ENCODE measurements at regions not wholly inside any gene's neighbourhood (a gene's known extent, or its start where the extent isn't known, plus 50 kb on each side); places are given as distances from the start of the nearest gene placed in this dataset.

GRCh38 chr11:82250047-82250446 lies 483.6 kb downstream of the FAM181B start:
- Mint-ChIP-seq H3K4me3 (ENCODE audit: unreplicated experiment) (no peak overlapping the region), H3K27ac (ENCODE audit: low read depth, unreplicated experiment) (no peak overlapping the region), H3K9me3 (ENCODE audit: unreplicated experiment) (no peaks in the 10 kb centered on the region), H3K36me3 (ENCODE audit: insufficient read depth, unreplicated experiment) (no peaks in the 10 kb centered on the region), H3K27me3 (ENCODE audit: insufficient read depth, unreplicated experiment) (peaks cover 58% of the 10 kb centered on the region), H3K4me1 (ENCODE audit: insufficient read depth, unreplicated experiment) (no peaks in the 10 kb centered on the region)
- no TSS peak for BruUV-seq (replicated peaks)
- ChIA-PET POLR2A (no interaction called here), CTCF (no interaction called here)
- TF ChIP-seq CTCF (IDR thresholded peaks at IDR 0.05; ENCODE audit: unreplicated experiment), result no peak
- intact Hi-C loops (cut with micrococcal nuclease), result no loop called here
- no peak for DNase-seq (ENCODE audit: unreplicated experiment)

GRCh38 chr11:82246926-82247325 lies 486.7 kb downstream of the FAM181B start:
- H3K36me3 Mint-ChIP-seq (ENCODE audit: insufficient read depth, unreplicated experiment), result no peaks in the 10 kb centered on the region
- ChIA-PET CTCF (interaction anchor here (0.8 kb wide), 1 partner anchor 20 kb away, joined by 3 read pairs; no protein-coding TSS in a partner anchor), POLR2A (no interaction called here)
- no peaks in the 10 kb centered on the region for H3K9me3 Mint-ChIP-seq (ENCODE audit: unreplicated experiment)
- peaks cover 53% of the 10 kb centered on the region for H3K27me3 Mint-ChIP-seq (ENCODE audit: insufficient read depth, unreplicated experiment)
- DNase-seq (ENCODE audit: unreplicated experiment), result no peak
- TF ChIP-seq CTCF (IDR thresholded peaks at IDR 0.05; ENCODE audit: unreplicated experiment), result no peak
- H3K4me3 Mint-ChIP-seq (ENCODE audit: unreplicated experiment), result no peak overlapping the region
- intact Hi-C loops (cut with micrococcal nuclease), result no loop called here
- no peaks in the 10 kb centered on the region for H3K4me1 Mint-ChIP-seq (ENCODE audit: insufficient read depth, unreplicated experiment)
- H3K27ac Mint-ChIP-seq (ENCODE audit: low read depth, unreplicated experiment), result no peak overlapping the region
- no TSS peak for BruUV-seq (replicated peaks)

GRCh38 chr11:82239498-82239897 lies 494.2 kb downstream of the FAM181B start:
- H3K36me3 Mint-ChIP-seq (ENCODE audit: insufficient read depth, unreplicated experiment), result no peaks in the 10 kb centered on the region
- CTCF ChIA-PET, result interaction anchor here (0.6 kb wide), 1 partner anchor 267 kb away, joined by 4 read pairs; no protein-coding TSS in a partner anchor
- BruUV-seq (replicated peaks), result no TSS peak
- POLR2A ChIA-PET, result no interaction called here
- intact Hi-C loops (cut with micrococcal nuclease), result no loop called here
- H3K4me3 Mint-ChIP-seq (ENCODE audit: unreplicated experiment), result no peak overlapping the region
- H3K9me3 Mint-ChIP-seq (ENCODE audit: unreplicated experiment), result no peaks in the 10 kb centered on the region
- H3K27ac Mint-ChIP-seq (ENCODE audit: low read depth, unreplicated experiment), result no peak overlapping the region
- no peak for DNase-seq (ENCODE audit: unreplicated experiment)
- no peaks in the 10 kb centered on the region for H3K4me1 Mint-ChIP-seq (ENCODE audit: insufficient read depth, unreplicated experiment)
- no peak for TF ChIP-seq CTCF (IDR thresholded peaks at IDR 0.05; ENCODE audit: unreplicated experiment)
- peaks cover 39% of the 10 kb centered on the region for H3K27me3 Mint-ChIP-seq (ENCODE audit: insufficient read depth, unreplicated experiment)

GRCh38 chr11:82234256-82234655 lies 499.4 kb downstream of the FAM181B start:
- ChIA-PET CTCF (no interaction called here), POLR2A (no interaction called here)
- TF ChIP-seq CTCF (IDR thresholded peaks at IDR 0.05; ENCODE audit: unreplicated experiment), result no peak
- intact Hi-C loops (cut with micrococcal nuclease), result no loop called here
- DNase-seq (ENCODE audit: unreplicated experiment), result no peak
- Mint-ChIP-seq H3K4me3 (ENCODE audit: unreplicated experiment) (no peak overlapping the region), H3K4me1 (ENCODE audit: insufficient read depth, unreplicated experiment) (no peaks in the 10 kb centered on the region), H3K36me3 (ENCODE audit: insufficient read depth, unreplicated experiment) (no peaks in the 10 kb centered on the region), H3K27me3 (ENCODE audit: insufficient read depth, unreplicated experiment) (peaks cover 39% of the 10 kb centered on the region), H3K9me3 (ENCODE audit: unreplicated experiment) (no peaks in the 10 kb centered on the region), H3K27ac (ENCODE audit: low read depth, unreplicated experiment) (no peak overlapping the region)
- BruUV-seq (replicated peaks), result no TSS peak

Data from MCF 10A (cell line).